Lower leg skin (tissue), 3 donors: ENCODE measurements at regions not wholly inside any gene's neighbourhood (a gene's known extent, or its start where the extent isn't known, plus 50 kb on each side); places are given as distances from the start of the nearest gene placed in this dataset.
"Not testable (repeated sequence)": the region's sequence is repeated elsewhere in the genome, so short reads cannot be mapped to it uniquely, and the experiment has no call there.

Source experiments
- POLR2A ChIP-seq, 2 donors: fragments of 450-650 bp; IDR thresholded peaks; one replicate each; pipeline ENCODE4 v1.6.1; 2016 to 2017; ENCODE audit warnings: antibody characterized with exemption in 2 of 2, mild to moderate bottlenecking in 1 of 2, moderate library complexity in 1 of 2
- TF ChIP-seq, protein P1 (sequence below), 3 donors: fragments of 450-650 bp; IDR thresholded peaks; one replicate each; pipeline ENCODE4 v1.5.1; 2016; ENCODE audit warnings: antibody characterized with exemption in 3 of 3, mild to moderate bottlenecking in 3 of 3, moderate library complexity in 2 of 3

DNA sequence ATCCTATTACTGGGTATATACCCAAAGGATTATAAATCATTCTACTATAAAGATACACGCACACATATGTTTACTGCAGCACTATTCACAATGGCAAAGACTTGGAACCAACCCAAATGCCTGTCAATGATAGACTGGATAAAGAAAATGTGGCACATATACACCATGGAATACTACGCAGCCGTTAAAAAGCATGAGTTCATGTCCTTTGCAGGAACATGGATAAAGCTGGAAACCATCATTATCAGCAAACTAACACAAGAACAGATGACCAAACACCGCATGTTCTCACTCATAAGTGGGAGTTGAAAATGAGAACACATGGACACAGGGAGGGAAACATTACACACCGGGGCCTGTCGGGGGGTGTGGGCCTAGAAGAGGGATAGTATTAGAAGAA is 307.4 kb upstream of the TBX18 start:
- TF ChIP-seq POLR2A (IDR thresholded peaks at IDR 0.05), result not testable (repeated sequence)
- TF ChIP-seq, protein P1, sequence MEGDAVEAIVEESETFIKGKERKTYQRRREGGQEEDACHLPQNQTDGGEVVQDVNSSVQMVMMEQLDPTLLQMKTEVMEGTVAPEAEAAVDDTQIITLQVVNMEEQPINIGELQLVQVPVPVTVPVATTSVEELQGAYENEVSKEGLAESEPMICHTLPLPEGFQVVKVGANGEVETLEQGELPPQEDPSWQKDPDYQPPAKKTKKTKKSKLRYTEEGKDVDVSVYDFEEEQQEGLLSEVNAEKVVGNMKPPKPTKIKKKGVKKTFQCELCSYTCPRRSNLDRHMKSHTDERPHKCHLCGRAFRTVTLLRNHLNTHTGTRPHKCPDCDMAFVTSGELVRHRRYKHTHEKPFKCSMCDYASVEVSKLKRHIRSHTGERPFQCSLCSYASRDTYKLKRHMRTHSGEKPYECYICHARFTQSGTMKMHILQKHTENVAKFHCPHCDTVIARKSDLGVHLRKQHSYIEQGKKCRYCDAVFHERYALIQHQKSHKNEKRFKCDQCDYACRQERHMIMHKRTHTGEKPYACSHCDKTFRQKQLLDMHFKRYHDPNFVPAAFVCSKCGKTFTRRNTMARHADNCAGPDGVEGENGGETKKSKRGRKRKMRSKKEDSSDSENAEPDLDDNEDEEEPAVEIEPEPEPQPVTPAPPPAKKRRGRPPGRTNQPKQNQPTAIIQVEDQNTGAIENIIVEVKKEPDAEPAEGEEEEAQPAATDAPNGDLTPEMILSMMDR (IDR thresholded peaks at IDR 0.05), result not testable (repeated sequence)
